ENCODE measurements at regions not wholly inside any gene's neighbourhood (a gene's known extent, or its start where the extent isn't known, plus 50 kb on each side); places are given as distances from the start of the nearest gene placed in this dataset. TPM values are rescaled to one million over a fixed set of nuclear protein-coding genes. Genes with fewer than 3 reads are reported as not detected.

DNA sequence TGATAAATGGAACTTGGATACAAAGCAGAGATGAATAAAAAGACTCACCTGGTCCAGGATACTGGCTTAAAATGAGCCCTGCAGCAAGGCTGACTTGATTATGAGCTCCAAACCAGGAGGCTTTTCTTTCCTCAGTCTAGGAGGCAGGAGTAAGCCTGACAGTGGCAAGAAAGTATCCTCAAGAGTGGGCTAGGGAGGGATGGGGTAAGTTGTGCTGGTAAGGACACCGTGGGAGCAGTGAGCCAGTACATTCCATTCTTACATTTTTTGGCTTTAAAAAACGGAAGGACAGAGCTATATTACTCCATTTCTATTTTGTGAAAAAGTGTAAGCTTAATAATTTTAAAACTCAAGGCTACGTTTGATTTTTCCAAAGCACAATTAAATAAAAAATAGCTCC is 187.1 kb upstream of the DDI1 start:
- no peak for DNase-seq (ENCODE audit: low read depth)
- CTCF ChIA-PET = interaction anchor here (0.8 kb wide), 1 partner anchor 43 kb away, joined by 3 read pairs; no protein-coding TSS in a partner anchor
- TF ChIP-seq, protein P1, sequence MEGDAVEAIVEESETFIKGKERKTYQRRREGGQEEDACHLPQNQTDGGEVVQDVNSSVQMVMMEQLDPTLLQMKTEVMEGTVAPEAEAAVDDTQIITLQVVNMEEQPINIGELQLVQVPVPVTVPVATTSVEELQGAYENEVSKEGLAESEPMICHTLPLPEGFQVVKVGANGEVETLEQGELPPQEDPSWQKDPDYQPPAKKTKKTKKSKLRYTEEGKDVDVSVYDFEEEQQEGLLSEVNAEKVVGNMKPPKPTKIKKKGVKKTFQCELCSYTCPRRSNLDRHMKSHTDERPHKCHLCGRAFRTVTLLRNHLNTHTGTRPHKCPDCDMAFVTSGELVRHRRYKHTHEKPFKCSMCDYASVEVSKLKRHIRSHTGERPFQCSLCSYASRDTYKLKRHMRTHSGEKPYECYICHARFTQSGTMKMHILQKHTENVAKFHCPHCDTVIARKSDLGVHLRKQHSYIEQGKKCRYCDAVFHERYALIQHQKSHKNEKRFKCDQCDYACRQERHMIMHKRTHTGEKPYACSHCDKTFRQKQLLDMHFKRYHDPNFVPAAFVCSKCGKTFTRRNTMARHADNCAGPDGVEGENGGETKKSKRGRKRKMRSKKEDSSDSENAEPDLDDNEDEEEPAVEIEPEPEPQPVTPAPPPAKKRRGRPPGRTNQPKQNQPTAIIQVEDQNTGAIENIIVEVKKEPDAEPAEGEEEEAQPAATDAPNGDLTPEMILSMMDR (IDR thresholded peaks at IDR 0.05; ENCODE audit: insufficient read depth, low read depth, low read length) = no peak
- Histone ChIP-seq H3K27me3 (ENCODE audit: control insufficient read depth, insufficient read depth, low read length) (no peaks in the 10 kb centered on the region), H3K4me3 (ENCODE audit: low read depth, low read length) (no peak overlapping the region), H3K36me3 (ENCODE audit: control insufficient read depth, insufficient read depth, low read length) (no peaks in the 10 kb centered on the region)
- POLR2A ChIA-PET = interaction anchor here (0.6 kb wide), 1 partner anchor 464 kb away, joined by 3 read pairs; no protein-coding TSS in a partner anchor

DNA sequence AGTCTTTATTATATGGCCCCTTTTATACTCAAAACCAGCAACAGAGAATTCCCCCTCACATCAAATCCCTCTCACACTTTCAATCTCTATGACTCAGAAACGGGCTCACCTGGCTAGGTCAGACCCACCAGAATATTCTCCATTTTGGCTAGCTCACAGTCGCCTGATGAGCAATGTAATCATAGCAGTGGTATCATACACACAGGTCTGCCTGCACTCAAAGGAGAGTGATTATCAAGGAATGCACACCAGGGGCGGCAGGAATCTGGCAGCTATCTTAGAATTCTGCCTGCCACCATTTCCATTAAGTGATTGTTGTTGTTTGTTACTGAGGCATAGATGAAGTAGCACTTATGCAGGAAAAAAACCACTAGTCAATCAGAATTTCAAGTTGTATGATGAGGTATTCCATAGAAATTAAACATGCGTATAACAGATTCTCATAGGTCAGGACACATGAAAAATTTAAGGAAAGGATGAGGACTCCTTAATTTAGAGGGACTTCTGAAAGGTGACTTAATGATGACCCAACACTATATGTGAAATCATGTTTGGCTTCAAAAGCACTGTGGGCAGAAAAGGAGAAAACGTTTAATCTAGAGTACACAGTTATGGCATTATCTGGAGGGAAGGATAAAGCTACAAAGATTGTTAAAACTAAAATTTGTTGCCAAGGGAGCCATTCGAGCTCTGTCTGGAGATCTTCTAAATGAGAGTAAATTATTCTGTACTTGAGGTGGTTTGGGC is 185.8 kb upstream of the DDI1 start:
- POLR2A ChIA-PET = interaction anchor here (0.5 to 1.1 kb wide), 2 partner anchors 31 to 254 kb away, joined by 4 to 10 read pairs; no protein-coding TSS in a partner anchor
- CTCF ChIA-PET = interaction anchor here (0.7 kb wide), 1 partner anchor 50 kb away, joined by 3 read pairs; no protein-coding TSS in a partner anchor
- no peaks in the 10 kb centered on the region for H3K27me3 ChIP-seq (ENCODE audit: control insufficient read depth, insufficient read depth, low read length)
- H3K36me3 ChIP-seq (ENCODE audit: control insufficient read depth, insufficient read depth, low read length) = no peaks in the 10 kb centered on the region
- TF ChIP-seq, protein P1 (IDR thresholded peaks at IDR 0.05; ENCODE audit: insufficient read depth, low read depth, low read length) = no peak
- DNase-seq (ENCODE audit: low read depth) = no peak
- no peak overlapping the region for H3K4me3 ChIP-seq (ENCODE audit: low read depth, low read length)

DNA sequence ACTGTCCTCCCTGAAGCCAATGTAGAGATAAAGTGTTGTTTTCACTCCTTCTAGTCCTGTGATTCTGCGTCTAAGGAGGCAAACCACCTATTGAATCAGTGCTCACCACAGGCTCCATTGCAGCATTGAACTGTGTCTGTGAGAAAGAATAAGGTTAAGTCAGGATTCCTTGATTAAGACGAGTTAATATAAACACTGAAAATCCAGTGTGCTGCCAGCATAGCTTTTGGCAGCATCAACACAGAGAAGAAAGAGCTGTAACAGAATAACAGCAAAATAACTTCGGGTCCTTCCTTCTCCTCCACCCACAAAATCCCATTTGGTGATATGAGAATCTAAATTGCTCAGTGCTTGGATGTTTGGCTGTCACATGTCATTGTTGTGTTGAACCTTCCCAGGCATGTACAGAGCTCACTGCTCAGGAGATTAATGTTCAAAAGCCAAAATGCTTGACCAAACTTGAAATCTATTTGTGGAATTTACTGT is 185.2 kb upstream of the DDI1 start:
- ChIA-PET CTCF (interaction anchor here (0.7 kb wide), 1 partner anchor 49 kb away, joined by 3 read pairs; no protein-coding TSS in a partner anchor), POLR2A (interaction anchor here (0.5 to 1.1 kb wide), 2 partner anchors 31 to 254 kb away, joined by 4 to 10 read pairs; no protein-coding TSS in a partner anchor)
- no peaks in the 10 kb centered on the region for H3K27me3 ChIP-seq (ENCODE audit: control insufficient read depth, insufficient read depth, low read length)
- TF ChIP-seq, protein P1 (IDR thresholded peaks at IDR 0.05; ENCODE audit: insufficient read depth, low read depth, low read length) = no peak
- H3K4me3 ChIP-seq (ENCODE audit: low read depth, low read length) = no peak overlapping the region
- no peaks in the 10 kb centered on the region for H3K36me3 ChIP-seq (ENCODE audit: control insufficient read depth, insufficient read depth, low read length)
- no peak for DNase-seq (ENCODE audit: low read depth)

Small RNA genes lying in the stretch of these regions (small RNA-seq; reads per million reads assigned to genes)
- not detected for gene MIR4693 (ENCODE audit: insufficient read length, low read depth, low replicate concordance)
